ENCODE measurements at regions not wholly inside any gene's neighbourhood (a gene's known extent, or its start where the extent isn't known, plus 50 kb on each side); places are given as distances from the start of the nearest gene placed in this dataset.

DNA sequence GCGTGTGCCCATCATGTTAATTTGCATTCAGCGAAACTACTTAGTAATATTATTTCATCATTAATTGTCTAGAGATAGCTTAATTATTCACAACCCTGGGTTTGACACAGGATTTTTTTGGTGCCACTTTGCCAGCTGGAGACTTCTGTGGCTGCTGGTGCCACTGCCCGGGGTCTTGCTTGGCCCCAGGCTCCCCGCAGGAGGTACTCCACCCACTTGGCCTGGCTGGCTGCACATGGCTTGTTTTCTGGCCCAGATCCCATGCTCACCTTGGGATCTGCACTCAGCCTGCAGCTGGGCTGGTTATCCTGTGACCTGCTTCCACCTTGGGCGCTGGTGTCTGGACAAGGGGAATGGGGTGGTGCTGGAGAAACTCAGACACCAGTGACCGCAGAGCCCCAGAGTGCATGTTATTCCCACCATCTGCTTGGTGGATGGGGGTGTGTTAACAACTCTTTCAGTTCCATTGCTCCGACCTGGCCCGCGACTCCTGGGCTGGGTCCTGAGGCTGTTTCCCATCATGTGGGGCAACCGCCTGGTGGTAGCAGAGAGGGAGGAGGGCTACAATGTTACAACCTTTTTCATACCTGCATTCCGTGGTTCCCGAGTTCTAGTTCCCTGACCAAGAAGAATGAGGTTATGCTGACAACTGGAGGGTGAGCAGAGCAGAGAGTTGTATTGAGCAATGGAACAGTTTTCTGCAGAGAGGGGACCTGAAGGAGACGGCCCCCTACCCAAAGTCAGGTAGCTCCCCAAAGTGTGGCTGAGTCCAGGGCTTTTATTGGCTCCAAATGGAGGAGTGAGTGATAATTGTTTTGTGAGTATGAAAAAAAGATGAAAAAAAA, 1950.0 kb upstream of the IGFBP7 start:
- TF ChIP-seq, protein P1, sequence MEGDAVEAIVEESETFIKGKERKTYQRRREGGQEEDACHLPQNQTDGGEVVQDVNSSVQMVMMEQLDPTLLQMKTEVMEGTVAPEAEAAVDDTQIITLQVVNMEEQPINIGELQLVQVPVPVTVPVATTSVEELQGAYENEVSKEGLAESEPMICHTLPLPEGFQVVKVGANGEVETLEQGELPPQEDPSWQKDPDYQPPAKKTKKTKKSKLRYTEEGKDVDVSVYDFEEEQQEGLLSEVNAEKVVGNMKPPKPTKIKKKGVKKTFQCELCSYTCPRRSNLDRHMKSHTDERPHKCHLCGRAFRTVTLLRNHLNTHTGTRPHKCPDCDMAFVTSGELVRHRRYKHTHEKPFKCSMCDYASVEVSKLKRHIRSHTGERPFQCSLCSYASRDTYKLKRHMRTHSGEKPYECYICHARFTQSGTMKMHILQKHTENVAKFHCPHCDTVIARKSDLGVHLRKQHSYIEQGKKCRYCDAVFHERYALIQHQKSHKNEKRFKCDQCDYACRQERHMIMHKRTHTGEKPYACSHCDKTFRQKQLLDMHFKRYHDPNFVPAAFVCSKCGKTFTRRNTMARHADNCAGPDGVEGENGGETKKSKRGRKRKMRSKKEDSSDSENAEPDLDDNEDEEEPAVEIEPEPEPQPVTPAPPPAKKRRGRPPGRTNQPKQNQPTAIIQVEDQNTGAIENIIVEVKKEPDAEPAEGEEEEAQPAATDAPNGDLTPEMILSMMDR (conservative IDR thresholded peaks at IDR 0.05; ENCODE audit: low read depth), result no peak
- ChIA-PET CTCF (no interaction called here), POLR2A (ENCODE audit: low non-redundant PET) (no interaction called here)

DNA sequence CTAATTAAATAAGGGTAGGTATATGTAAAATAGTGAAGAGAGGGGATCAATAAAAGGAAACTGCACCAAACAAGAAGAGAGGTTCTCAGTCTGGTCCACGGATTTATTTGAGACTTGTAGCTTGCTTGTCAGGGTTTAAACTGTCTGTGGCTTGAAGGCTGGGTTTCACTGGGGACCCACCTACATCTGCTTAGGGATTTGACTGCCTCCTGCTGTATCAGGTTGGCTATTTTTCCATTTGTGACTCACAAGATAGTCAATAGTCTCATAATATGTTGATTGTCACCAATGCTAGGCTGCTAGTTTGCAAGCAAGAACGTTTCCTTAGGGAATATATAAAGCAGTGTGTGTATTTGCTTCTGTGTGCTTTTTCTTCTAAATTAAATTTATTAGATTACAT, 1950.7 kb upstream of the IGFBP7 start:
- TF ChIP-seq, protein P1 (conservative IDR thresholded peaks at IDR 0.05; ENCODE audit: low read depth), result no peak
- POLR2A ChIA-PET (ENCODE audit: low non-redundant PET), result no interaction called here
- no peak overlapping the region for H3K27ac ChIP-seq
- CTCF ChIA-PET, result no interaction called here
- no peak for DNase-seq (ENCODE audit: low spot score)

More for the DNA sequence above, 1950.0 kb upstream of the IGFBP7 start:
- no peak overlapping the region for H3K27ac ChIP-seq
- no peak for DNase-seq (ENCODE audit: low spot score)

DNA sequence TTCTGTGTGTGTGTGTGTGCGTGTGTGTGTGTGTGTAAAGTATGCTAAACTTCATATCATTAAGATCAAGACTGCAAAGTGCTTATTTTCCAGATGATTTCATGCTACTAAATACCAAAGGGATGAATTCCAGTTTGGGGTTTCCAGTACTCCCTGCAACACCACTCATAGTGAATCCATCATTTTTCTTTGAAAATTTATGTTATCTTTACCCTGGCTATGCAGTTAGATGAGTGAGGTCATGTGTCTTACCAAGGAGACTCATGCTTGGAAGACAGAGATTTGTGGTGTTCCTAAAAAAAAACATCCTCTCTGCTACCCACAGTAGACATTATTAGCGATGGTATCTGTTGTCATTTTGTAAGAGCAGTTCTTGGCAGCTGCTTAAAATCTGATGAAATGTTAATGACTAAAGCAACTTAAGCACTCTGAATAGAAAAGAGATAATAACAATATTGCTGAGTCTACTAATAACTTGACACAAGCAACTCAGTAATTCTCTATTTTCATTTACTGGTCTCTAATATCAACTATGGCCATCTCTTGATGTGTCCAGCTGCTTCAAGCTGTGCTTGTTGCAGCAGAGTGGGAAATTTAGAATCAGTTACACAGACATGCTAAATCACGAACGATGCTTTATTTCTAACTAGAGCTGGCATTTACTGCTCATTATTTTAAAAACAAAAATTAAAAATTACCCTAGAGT, 1953.0 kb upstream of the IGFBP7 start:
- H3K27ac ChIP-seq, result no peak overlapping the region
- TF ChIP-seq, protein P1 (conservative IDR thresholded peaks at IDR 0.05; ENCODE audit: low read depth), result no peak
- no peak for DNase-seq (ENCODE audit: low spot score)
- ChIA-PET POLR2A (ENCODE audit: low non-redundant PET) (no interaction called here), CTCF (interaction anchor here (0.7 kb wide), 1 partner anchor 116 kb away, joined by 4 read pairs; no protein-coding TSS in a partner anchor)

DNA sequence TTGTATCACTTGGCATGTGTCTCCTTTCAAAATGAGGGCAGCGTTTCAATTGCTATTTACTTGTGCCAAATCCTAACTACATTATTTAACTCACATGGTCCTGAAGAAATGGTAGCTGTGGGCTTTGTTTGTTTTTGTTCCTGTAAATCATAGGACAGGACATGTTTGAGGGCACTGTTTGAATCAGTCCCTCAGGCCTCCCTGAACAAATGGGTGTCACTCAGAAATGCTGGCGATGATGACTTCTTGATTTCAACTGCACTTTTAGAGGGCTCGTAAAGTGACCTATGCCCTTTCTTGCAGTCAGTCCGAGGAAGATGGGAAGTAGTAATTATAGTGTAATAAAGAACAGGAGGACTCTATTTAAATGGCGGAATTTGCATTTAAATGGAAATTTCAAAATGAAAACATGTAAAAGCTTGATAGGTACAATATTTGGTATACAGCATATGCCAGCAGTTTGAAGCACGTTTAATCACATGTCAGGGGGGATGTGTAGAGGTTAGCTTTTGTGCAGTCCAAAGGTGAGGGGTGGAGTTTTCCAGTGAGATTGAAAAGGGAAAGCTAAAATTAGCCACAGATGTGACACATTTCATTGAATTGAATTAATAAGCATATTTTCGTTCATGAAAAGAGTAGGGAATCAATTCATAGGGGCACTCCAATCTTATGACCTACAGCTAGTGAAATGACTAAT, 1958.7 kb upstream of the IGFBP7 start:
- DNase-seq (ENCODE audit: low spot score), result no peak
- TF ChIP-seq, protein P1 (conservative IDR thresholded peaks at IDR 0.05; ENCODE audit: low read depth), result no peak
- no peak overlapping the region for H3K27ac ChIP-seq
- ChIA-PET POLR2A (ENCODE audit: low non-redundant PET) (no interaction called here), CTCF (no interaction called here)

DNA sequence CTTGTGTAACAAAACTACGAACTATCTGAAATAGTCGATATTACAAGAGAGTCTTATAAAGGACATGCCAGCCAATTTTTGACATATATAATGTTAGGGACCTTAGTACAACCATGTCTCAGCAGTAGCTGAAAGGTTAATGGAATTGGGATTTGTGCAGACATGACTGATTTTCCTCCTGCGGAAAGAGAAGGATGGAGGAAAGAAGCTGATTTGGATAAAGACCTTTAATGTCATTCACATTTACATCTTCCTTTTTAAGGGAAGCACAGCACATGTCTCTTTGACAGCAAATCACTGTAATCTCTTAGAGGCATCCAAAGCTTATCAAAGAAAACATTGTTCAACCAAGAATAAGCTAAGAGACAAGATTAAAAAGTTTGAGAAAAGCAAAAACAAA, 1976.2 kb upstream of the IGFBP7 start:
- H3K27ac ChIP-seq, result no peak overlapping the region
- TF ChIP-seq, protein P1 (conservative IDR thresholded peaks at IDR 0.05; ENCODE audit: low read depth), result no peak
- DNase-seq (ENCODE audit: low spot score), result no peak
- ChIA-PET POLR2A (ENCODE audit: low non-redundant PET) (no interaction called here), CTCF (no interaction called here)

All from RWPE1 (cell line).